ENCODE measurements at regions not wholly inside any gene's neighbourhood (a gene's known extent, or its start where the extent isn't known, plus 50 kb on each side); places are given as distances from the start of the nearest gene placed in this dataset.

DNA sequence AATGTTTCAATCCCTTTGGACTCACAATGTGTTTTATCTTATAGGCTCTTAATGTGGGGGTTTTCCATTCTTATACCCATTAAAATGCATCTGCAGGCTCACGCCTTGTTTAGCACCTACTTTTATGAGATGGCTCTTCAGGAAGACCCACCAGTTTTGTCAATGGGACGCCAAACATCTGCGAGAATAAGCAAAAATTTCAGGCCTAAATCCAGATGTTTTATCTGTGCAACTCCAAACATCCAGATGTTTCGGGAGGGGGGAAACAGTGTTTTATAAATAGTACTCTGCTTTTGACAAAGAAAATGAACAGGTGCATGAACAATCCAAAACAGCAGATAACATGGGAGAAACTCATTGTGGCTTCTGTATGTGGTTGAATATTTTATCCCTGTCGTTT is 342.8 kb downstream of the DHX15 start:
- Mint-ChIP-seq H3K27ac (ENCODE audit: unreplicated experiment) (no peak overlapping the region), H3K36me3 (ENCODE audit: unreplicated experiment) (no peaks in the 10 kb centered on the region), H3K27me3 (ENCODE audit: unreplicated experiment) (peaks cover 15% of the 10 kb centered on the region), H3K4me3 (ENCODE audit: unreplicated experiment) (no peak overlapping the region), H3K9me3 (ENCODE audit: unreplicated experiment) (no peaks in the 10 kb centered on the region), H3K4me1 (ENCODE audit: unreplicated experiment) (peaks cover 36% of the 10 kb centered on the region)
- TF ChIP-seq, protein P1, sequence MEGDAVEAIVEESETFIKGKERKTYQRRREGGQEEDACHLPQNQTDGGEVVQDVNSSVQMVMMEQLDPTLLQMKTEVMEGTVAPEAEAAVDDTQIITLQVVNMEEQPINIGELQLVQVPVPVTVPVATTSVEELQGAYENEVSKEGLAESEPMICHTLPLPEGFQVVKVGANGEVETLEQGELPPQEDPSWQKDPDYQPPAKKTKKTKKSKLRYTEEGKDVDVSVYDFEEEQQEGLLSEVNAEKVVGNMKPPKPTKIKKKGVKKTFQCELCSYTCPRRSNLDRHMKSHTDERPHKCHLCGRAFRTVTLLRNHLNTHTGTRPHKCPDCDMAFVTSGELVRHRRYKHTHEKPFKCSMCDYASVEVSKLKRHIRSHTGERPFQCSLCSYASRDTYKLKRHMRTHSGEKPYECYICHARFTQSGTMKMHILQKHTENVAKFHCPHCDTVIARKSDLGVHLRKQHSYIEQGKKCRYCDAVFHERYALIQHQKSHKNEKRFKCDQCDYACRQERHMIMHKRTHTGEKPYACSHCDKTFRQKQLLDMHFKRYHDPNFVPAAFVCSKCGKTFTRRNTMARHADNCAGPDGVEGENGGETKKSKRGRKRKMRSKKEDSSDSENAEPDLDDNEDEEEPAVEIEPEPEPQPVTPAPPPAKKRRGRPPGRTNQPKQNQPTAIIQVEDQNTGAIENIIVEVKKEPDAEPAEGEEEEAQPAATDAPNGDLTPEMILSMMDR (IDR thresholded peaks at IDR 0.05), result no peak
- DNase-seq (ENCODE audit: extremely low spot score, unreplicated experiment), result no peak

DNA sequence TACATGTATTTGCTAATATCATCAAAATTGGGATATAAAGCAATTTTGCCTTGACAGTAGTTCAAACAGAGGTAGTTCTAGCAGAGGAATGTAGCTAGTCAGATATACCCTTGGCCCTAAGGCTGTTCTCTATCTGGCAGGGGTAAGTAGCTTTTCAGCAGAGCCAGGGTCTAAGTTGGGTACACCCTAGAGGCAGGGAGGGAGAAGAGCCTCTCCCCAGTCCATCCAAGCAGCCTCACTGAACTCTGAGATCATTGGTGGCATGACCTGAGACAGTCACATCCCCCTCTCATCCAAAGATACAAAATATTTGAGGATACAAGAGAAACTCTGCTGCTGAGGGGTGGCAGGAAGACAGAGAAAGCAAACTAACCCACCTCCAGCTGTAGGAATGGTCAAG is 343.7 kb downstream of the DHX15 start:
- Mint-ChIP-seq H3K4me3 (ENCODE audit: unreplicated experiment) (no peak overlapping the region), H3K9me3 (ENCODE audit: unreplicated experiment) (no peaks in the 10 kb centered on the region), H3K4me1 (ENCODE audit: unreplicated experiment) (peaks cover 36% of the 10 kb centered on the region), H3K27me3 (ENCODE audit: unreplicated experiment) (peaks cover 17% of the 10 kb centered on the region), H3K36me3 (ENCODE audit: unreplicated experiment) (no peaks in the 10 kb centered on the region), H3K27ac (ENCODE audit: unreplicated experiment) (no peak overlapping the region)
- TF ChIP-seq, protein P1 (IDR thresholded peaks at IDR 0.05), result no peak
- DNase-seq (ENCODE audit: extremely low spot score, unreplicated experiment), result no peak

DNA sequence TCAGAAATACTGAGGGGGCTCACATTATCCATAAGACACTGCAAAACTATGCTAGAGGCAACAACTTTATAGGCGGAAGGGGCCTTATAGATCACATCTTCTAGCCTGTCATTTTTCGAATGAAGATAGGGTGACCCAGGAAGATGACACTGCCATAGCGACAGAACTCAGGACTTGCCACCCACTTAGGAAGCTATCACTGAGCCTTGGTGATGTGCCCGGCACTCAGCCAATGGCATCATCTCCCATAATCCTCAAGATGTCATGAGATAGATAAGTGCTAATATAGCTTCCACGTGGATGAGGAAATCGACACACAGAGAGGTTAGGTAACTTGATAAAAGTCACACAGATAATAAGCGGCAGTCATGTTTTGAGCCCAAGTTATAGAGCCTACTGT is 346.6 kb downstream of the DHX15 start:
- Mint-ChIP-seq H3K4me3 (ENCODE audit: unreplicated experiment) (no peak overlapping the region), H3K27ac (ENCODE audit: unreplicated experiment) (no peak overlapping the region)

DNA sequence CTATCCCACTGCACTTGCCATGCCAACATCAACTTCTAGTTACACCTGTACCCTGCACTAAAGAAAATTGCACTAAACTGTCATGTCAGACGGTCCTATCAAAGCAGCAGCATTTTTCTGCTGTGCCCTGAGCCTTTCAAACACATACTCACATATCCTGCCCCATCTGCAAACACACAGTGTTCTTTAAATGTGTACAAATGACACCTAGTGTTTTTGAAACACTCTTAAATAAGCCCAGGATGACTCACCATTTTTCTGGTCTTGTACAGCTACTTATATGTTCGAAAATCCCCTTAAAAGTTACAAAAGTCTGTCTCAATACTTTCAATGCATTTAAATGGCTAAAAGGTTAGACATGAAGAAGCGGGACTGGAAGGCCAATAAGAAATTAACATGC is 346.7 kb upstream of the PPARGC1A start:
- no peak overlapping the region for H3K4me3 Mint-ChIP-seq (ENCODE audit: unreplicated experiment)
- H3K27ac Mint-ChIP-seq (ENCODE audit: unreplicated experiment), result no peak overlapping the region
- no peaks in the 10 kb centered on the region for H3K36me3 Mint-ChIP-seq (ENCODE audit: unreplicated experiment)
- H3K4me1 Mint-ChIP-seq (ENCODE audit: unreplicated experiment), result peaks cover 10% of the 10 kb centered on the region
- no peaks in the 10 kb centered on the region for H3K9me3 Mint-ChIP-seq (ENCODE audit: unreplicated experiment)
- TF ChIP-seq, protein P1 (IDR thresholded peaks at IDR 0.05), result no peak
- peaks cover 29% of the 10 kb centered on the region for H3K27me3 Mint-ChIP-seq (ENCODE audit: unreplicated experiment)
- no peak for DNase-seq (ENCODE audit: extremely low spot score, unreplicated experiment)

More for the DNA sequence above, 346.6 kb downstream of the DHX15 start:
- TF ChIP-seq, protein P1 (IDR thresholded peaks at IDR 0.05), result no peak
- Mint-ChIP-seq H3K36me3 (ENCODE audit: unreplicated experiment) (no peaks in the 10 kb centered on the region), H3K9me3 (ENCODE audit: unreplicated experiment) (no peaks in the 10 kb centered on the region), H3K4me1 (ENCODE audit: unreplicated experiment) (peaks cover 14% of the 10 kb centered on the region), H3K27me3 (ENCODE audit: unreplicated experiment) (peaks cover 27% of the 10 kb centered on the region)
- DNase-seq (ENCODE audit: extremely low spot score, unreplicated experiment), result no peak

DNA sequence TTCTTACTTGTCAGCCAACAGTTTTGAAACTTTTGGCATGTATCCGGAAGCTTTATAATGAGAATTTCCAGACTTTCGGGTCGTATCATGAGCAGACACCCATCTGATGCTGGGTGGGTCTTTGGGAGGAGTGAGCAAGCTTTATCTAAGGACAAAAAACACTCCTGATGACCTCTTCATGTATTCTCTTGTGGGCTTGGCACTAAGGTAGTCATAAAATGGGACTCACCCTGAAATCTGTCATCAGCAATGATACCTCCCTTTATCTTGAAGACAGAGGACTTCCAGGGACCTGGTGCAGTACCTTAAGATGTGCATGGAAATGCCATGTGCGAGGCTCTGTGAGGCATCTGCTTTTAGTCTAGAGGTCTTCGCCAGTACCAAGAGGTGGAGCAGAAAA is 346.3 kb upstream of the PPARGC1A start:
- no peak overlapping the region for H3K27ac Mint-ChIP-seq (ENCODE audit: unreplicated experiment)
- no peaks in the 10 kb centered on the region for H3K9me3 Mint-ChIP-seq (ENCODE audit: unreplicated experiment)
- TF ChIP-seq, protein P1 (IDR thresholded peaks at IDR 0.05), result no peak
- H3K27me3 Mint-ChIP-seq (ENCODE audit: unreplicated experiment), result peaks cover 33% of the 10 kb centered on the region
- H3K4me1 Mint-ChIP-seq (ENCODE audit: unreplicated experiment), result peaks cover 6% of the 10 kb centered on the region
- H3K4me3 Mint-ChIP-seq (ENCODE audit: unreplicated experiment), result no peak overlapping the region
- H3K36me3 Mint-ChIP-seq (ENCODE audit: unreplicated experiment), result no peaks in the 10 kb centered on the region
- DNase-seq (ENCODE audit: extremely low spot score, unreplicated experiment), result no peak

Data from osteocyte (in vitro differentiated cells).